Suprapubic skin (tissue), 3 donors: ENCODE measurements at regions not wholly inside any gene's neighbourhood (a gene's known extent, or its start where the extent isn't known, plus 50 kb on each side); places are given as distances from the start of the nearest gene placed in this dataset.
"Not testable (repeated sequence)": the region's sequence is repeated elsewhere in the genome, so short reads cannot be mapped to it uniquely, and the experiment has no call there.

Experiments
- EP300 ChIP-seq: sonication (generic); formaldehyde crosslinking; IDR thresholded peaks from one replicate; pipeline ENCODE4 v1.6.1; 2017; ENCODE audit warnings: antibody characterized with exemption
- POLR2A ChIP-seq, 2 donors: fragments of 450-650 bp; IDR thresholded peaks; one replicate each; pipeline ENCODE4 v1.6.1; 2017; ENCODE audit warnings: antibody characterized with exemption in 2 of 2, mild to moderate bottlenecking in 2 of 2, moderate library complexity in 2 of 2
- TF ChIP-seq, protein P1 (sequence below), 2 donors: fragments of 200-600 bp in 1 of 2; fragments of 450-650 bp in 1 of 2; sonication (generic) in 1 of 2; IDR thresholded peaks; one replicate each; pipeline ENCODE4 v1.5.1; 2016 to 2019; ENCODE audit warnings: antibody characterized with exemption in 2 of 2, mild to moderate bottlenecking in 1 of 2, moderate library complexity in 1 of 2

DNA sequence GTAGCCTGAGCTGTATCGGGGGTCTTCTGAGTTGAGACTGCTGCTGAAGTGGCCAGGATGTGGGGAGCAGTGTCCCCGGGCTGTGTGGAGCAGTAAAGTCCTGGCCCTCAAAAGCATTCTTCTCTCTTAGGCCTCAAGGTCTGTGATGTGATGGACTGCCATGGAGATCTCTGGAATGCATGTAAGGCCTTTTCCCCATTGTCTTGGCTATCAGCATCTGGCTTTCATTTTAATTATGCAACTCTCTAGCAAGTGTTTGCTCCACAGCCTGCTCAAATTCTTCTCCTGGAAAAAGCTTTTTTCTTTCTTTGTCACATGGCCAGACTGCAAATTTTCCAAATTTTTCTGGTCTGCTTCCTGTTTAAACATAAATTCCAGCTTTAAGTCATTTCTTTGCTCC is 229.3 kb downstream of the POTEH start:
- TF ChIP-seq, protein P1, sequence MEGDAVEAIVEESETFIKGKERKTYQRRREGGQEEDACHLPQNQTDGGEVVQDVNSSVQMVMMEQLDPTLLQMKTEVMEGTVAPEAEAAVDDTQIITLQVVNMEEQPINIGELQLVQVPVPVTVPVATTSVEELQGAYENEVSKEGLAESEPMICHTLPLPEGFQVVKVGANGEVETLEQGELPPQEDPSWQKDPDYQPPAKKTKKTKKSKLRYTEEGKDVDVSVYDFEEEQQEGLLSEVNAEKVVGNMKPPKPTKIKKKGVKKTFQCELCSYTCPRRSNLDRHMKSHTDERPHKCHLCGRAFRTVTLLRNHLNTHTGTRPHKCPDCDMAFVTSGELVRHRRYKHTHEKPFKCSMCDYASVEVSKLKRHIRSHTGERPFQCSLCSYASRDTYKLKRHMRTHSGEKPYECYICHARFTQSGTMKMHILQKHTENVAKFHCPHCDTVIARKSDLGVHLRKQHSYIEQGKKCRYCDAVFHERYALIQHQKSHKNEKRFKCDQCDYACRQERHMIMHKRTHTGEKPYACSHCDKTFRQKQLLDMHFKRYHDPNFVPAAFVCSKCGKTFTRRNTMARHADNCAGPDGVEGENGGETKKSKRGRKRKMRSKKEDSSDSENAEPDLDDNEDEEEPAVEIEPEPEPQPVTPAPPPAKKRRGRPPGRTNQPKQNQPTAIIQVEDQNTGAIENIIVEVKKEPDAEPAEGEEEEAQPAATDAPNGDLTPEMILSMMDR (IDR thresholded peaks at IDR 0.05) = not testable (repeated sequence)
- not testable (repeated sequence) for TF ChIP-seq POLR2A (IDR thresholded peaks at IDR 0.05); EP300
